A673 (cell line): ENCODE measurements at regions not wholly inside any gene's neighbourhood (a gene's known extent, or its start where the extent isn't known, plus 50 kb on each side); places are given as distances from the start of the nearest gene placed in this dataset.

ENCODE experiments used
- CTCF ChIP-seq: fragments of 300-800, 200-600 bp; sonication (generic); conservative IDR thresholded peaks from 2 replicates; pipeline ENCODE4 v1.5.1; 2017; ENCODE audit warnings: low read depth, mild to moderate bottlenecking, antibody characterized with exemption, low read length, moderate library complexity, mixed read lengths
- EZH2 ChIP-seq: fragments of 200-600 bp; sonication (generic); IDR thresholded peaks from 2 replicates; pipeline ENCODE4 v1.6.1; 2017; ENCODE audit warnings: borderline replicate concordance, low read depth, mild to moderate bottlenecking, mixed read lengths, antibody characterized with exemption, low read length; ENCODE audit not compliant: poor library complexity, severe bottlenecking

- no peak for TF ChIP-seq CTCF
- no peak for TF ChIP-seq EZH2
Observed at GRCh38 chr16:5415123-5415522, 317.5 kb upstream of the EEF2KMT start.
